GM19351 (cell line): ENCODE measurements at regions not wholly inside any gene's neighbourhood (a gene's known extent, or its start where the extent isn't known, plus 50 kb on each side); places are given as distances from the start of the nearest gene placed in this dataset.
"Not testable (repeated sequence)": the region's sequence is repeated elsewhere in the genome, so short reads cannot be mapped to it uniquely, and the experiment has no call there.

Experiments
- ATAC-seq: cut with Tn5 transposase; IDR thresholded peaks from one replicate; pipeline ENCODE4 v1.9.1; 2021; ENCODE audit warnings: mild to moderate bottlenecking, moderate library complexity; ENCODE audit not compliant: unreplicated experiment

GRCh38 chr7:96562458-96562857 is 147.2 kb downstream of the SEM1 start:
- no peak for ATAC-seq

DNA sequence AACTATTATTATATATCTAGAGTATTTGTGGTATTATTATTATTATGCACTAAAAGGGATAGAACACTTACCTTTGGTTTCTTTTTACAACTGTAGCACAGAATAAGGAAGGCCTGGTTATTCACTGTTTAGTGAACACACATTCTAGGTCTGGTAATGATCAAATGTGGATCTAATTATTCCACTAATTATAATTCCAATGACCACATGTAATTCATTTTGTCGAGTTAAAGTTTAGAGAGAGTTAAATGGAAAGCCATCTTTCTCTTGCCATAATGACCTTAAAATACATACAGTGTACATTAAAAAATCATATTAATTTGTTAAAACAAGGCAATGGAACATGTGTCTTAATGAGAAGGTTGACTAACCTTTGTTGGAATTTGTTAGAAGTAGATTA is 147.8 kb downstream of the SEM1 start:
- no peak for ATAC-seq

DNA sequence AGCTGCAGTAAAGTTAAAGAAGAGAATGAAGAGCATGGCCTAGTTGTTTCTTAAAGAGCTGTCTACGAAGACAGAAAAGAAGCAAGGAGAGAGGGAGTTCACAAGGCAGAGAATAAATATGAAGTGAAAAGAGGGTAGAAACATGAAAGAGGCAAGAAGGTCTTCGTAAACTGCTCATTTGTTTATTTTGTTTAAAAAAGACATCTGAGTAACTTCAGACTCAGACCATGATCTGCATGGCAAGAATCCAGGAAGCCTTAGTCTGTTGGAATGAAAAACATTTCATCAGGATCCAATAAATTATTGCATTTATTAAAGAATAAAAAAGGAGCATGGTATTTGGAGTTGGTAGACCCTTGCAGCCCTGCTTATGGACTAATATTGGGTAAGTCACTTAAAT is 151.1 kb downstream of the SEM1 start:
- ATAC-seq, result no peak

DNA sequence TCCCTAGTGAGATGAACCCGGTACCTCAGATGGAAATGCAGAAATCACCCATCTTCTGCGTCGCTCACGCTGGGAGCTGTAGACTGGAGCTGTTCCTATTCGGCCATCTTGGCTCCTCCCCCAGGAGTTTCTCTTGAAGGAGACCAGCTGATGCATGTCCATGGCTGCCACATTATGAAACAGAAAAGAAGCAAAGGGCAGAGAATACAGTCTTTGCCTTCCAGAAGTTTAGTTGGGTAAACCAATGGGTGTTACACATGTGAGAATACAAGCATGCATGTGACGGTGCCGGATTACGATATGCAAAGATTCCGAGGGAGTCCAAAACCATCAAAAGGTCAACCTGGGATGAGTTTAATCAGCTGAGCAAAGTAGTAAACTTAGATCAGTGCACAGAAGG is 151.6 kb downstream of the SEM1 start:
- ATAC-seq, result no peak

DNA sequence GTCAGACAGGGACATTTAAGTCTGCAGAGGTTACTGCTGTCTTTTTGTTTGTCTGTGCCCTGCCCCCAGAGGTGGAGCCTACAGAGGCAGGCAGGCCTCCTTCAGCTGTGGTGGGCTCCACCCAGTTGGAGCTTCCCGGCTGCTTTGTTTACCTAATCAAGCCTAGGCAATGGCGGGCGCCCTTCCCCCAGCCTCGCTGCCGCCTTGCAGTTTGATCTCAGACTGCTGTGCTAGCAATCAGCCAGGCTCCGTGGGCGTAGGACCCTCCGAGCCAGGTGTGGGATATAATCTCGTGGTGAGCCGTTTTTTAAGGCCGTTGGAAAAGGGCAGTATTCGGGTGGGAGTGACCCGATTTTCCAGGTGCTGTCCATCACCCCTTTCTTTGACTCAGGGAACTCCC is 152.0 kb downstream of the SEM1 start:
- ATAC-seq, result not testable (repeated sequence)

GRCh38 chr7:96548664-96549063 is 161.0 kb downstream of the SEM1 start:
- ATAC-seq, result no peak

GRCh38 chr7:96547371-96547811 is 162.3 kb downstream of the SEM1 start:
- ATAC-seq, result no peak

DNA sequence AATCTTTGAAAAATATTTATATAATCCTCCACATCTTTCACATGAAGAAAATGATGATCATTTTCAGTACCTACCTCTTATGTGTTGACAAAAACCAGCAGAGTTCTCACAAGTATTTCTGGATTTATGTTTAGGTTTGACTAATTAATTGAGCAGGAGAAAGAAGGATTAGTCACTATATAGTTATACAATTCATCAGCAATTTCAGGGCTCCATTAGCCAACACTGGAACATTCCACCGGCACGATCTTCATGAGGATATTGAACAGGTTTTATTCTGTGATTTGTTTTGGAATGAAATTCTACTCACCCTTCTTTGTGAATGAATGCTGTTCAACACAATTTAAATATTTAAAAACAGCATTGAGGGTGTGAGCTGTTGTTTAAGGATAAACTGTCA is 163.2 kb downstream of the SEM1 start:
- ATAC-seq, result no peak

DNA sequence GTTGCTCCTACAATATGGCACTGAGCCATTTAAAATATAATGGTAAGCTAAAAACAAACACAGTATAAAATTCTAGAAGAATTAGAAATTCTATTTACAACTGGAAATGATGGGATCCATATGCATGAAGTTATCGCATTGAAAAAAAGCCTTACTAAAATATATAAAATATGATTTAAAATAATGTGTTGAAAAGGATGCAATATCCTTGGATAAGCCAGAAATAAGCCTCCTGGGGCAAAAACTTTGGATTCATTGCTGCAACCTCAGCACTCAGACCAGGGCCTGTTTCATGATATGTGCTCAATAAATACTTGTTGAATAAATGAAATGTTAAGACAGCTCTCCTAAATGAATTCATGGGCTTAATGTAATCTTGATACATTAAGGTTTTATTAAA is 170.2 kb downstream of the SEM1 start:
- no peak for ATAC-seq

- ATAC-seq, result no peak
Measured at GRCh38 chr7:96538632-96539031, 171.0 kb downstream of the SEM1 start.

- no peak for ATAC-seq
Measured at GRCh38 chr7:96534221-96534620, 175.4 kb downstream of the SEM1 start.

DNA sequence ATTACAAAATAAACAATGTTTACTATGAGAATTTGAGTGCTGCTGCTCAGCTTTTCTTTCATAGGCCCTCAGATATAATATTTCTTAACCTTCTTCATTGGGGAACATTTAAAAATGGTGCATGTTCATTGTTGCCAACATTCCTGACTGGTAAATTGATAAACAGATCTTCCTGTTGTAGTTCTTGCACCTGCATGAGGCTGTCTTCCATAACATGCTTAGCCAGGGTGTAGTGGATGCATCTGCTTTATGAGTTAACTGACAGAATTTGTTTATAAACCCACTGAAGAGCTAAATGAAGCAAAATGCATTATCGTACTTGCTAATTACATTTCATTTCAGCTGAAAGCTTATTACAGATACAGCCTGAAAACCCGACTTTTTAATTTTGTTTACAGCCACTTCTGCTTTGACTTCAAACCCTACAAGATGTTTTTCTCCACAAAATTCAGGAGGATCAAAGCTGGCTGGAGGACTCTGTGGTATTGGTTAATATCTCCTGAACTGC is 177.2 kb downstream of the SEM1 start:
- no peak for ATAC-seq

- no peak for ATAC-seq
Measured at GRCh38 chr7:96531331-96531730, 178.3 kb downstream of the SEM1 start.

DNA sequence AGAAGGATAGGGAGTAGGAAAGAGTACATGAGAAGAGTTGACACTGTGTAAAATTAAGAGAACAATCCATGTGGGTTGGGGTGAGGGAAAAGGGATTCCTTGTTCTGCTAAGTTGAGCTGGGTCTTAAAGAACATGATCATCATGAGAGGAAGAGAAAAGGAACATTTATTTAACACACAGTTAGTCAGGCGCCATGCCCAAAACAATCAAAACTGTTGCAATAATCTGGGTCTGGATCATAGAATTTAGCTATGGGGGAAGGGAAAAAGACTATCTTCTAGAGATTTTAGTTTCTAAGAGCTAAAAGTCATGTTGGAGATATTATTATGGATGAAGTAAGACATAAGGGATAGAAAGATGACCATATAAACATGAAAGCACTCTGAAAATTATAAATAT is 178.9 kb downstream of the SEM1 start:
- ATAC-seq, result no peak

- no peak for ATAC-seq
Measured at GRCh38 chr7:96527133-96527827, 182.4 kb downstream of the SEM1 start.

DNA sequence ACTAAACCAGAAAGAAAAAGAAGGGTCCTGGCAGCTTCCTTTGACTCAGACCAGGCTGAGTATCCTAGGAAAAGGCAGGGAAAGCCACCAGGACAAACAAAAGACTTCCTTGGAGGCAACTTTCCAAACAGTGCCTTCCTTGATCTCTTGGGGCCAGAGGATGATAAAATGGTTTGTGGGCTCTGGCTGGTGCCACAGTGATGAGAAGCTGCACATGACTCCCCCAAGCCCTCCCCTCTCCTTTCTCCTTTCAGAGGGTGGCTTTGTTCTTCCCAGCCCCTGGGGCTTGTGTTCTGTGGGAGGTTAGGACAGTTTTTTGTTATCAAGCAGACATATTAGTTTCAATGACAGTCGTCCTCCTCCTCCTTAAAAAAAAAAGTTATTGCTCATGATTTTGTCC is 183.2 kb downstream of the SEM1 start:
- ATAC-seq, result no peak

- no peak for ATAC-seq
Measured at GRCh38 chr7:96521068-96521894, 188.4 kb downstream of the SEM1 start.

- ATAC-seq, result no peak
Measured at GRCh38 chr7:96508371-96508770, 186.5 kb upstream of the SLC25A13 start.

GRCh38 chr7:96503597-96503996 is 181.7 kb upstream of the SLC25A13 start:
- no peak for ATAC-seq

DNA sequence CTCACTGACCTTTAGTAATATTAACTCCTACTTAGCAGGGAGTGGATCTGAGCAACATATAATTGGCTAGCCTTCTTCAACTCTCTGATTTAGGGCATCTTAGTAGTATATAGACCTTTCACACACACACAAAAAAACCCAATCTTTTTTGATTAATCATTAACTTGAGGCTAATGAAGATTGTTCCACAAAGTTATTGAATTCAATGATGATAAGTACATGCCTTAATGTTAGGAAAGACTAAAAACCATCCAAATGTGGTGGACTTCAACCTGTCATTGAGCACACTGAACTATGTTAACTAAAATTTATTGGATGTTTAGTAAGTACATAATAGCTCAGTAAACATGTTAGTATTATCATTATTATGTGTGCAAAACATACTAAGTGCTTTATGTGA is 179.4 kb upstream of the SLC25A13 start:
- no peak for ATAC-seq

- ATAC-seq, result no peak
Measured at GRCh38 chr7:96499532-96499931, 177.6 kb upstream of the SLC25A13 start.

GRCh38 chr7:96497567-96497966 is 175.7 kb upstream of the SLC25A13 start:
- ATAC-seq, result no peak
